K562 (cell line): ENCODE measurements at regions not wholly inside any gene's neighbourhood (a gene's known extent, or its start where the extent isn't known, plus 50 kb on each side); places are given as distances from the start of the nearest gene placed in this dataset.

Source experiments
- ATAC-seq: fragments of 200-7000 bp; cut with Tn5 transposase; 3 replicates; pipeline ENCODE4 v1.9.1; 2020; ENCODE audit warnings: moderate library complexity
- BruUV-seq: library from RNA; stranded (reverse); fragments of 400-500 nt; replicated peaks from 2 replicates; lab custom pipeline; 2021; lab: Mats Ljungman, UMichigan
- CTCF ChIA-PET: fragments of 300-600 bp; formaldehyde crosslinking; extraction: SDS; loops from one replicate; lab custom pipeline; 2021; ENCODE audit warnings: low intra/inter-chr PET ratio; lab: Yijun Ruan, JAX
- POLR2A ChIA-PET: fragments of 300-600, 350-650 bp; sonication (Branson Sonifier 250); formaldehyde crosslinking; extraction: SDS; loops from one replicate; lab custom pipeline; 2021; ENCODE audit warnings: antibody characterized with exemption, inconsistent platforms; lab: Yijun Ruan, JAX
- DNase-seq, 4 experiments: peaks; one replicate each; pipeline versions ENCODE4 v3.0.0 to v3.0.0-alpha.2; 2011 to 2018; ENCODE audit warnings: low spot score in 3 of 4, mixed read lengths in 3 of 4; ENCODE audit errors: extremely low read depth in 1 of 4
- FAIRE-seq: peaks from 2 replicates; lab custom pipeline; 2011; peaks lifted over from hg19 to GRCh38; lab: Jason Lieb, UNC
- H2AFZ ChIP-seq: 2 replicates; pipeline ENCODE4 v1.6.0; 2011; ENCODE audit warnings: low read depth, low read length, control low read depth, inconsistent platforms
- H3K27ac ChIP-seq: fragments of 200-600 bp; 3 replicates; pipeline ENCODE4 v1.8.0; 2011; ENCODE audit warnings: low read depth, mild to moderate bottlenecking, control low read depth, inconsistent platforms, low read length, moderate library complexity, mixed read lengths; ENCODE audit errors: extremely low read depth
- H3K27me3 ChIP-seq, 2 experiments: fragments of 300-600 bp in 1 of 2; 2 replicates in 1 of 2; 3 replicates in 1 of 2; pipeline versions ENCODE4 v1.6.0 to v1.8.0; 2011; ENCODE audit warnings: inconsistent platforms in 2 of 2, low read length in 2 of 2, mild to moderate bottlenecking in 1 of 2, mixed read lengths in 1 of 2, moderate library complexity in 1 of 2; ENCODE audit not compliant: control insufficient read depth in 2 of 2, insufficient read depth in 2 of 2
- H3K36me3 ChIP-seq: fragments of 300-600 bp; 3 replicates; pipeline ENCODE4 v1.8.0; 2011; ENCODE audit warnings: mild to moderate bottlenecking, low read length, inconsistent platforms; ENCODE audit not compliant: control insufficient read depth, insufficient read depth
- H3K4me1 ChIP-seq, 2 experiments: fragments of 200-600 bp in 1 of 2; replicated peaks in 1 of 2; 2 replicates in 1 of 2; 3 replicates in 1 of 2; pipeline versions ENCODE4 v1.5.1 to v1.8.0; 2011; ENCODE audit warnings: inconsistent platforms in 2 of 2, low read length in 2 of 2, mild to moderate bottlenecking in 1 of 2, mixed read lengths in 1 of 2, moderate library complexity in 1 of 2; ENCODE audit not compliant: control insufficient read depth in 2 of 2, insufficient read depth in 2 of 2
- H3K4me2 ChIP-seq: 2 replicates; pipeline ENCODE4 v1.6.1; 2011; ENCODE audit warnings: low read length, control low read depth, inconsistent platforms, mixed read lengths; ENCODE audit not compliant: insufficient read depth
- H3K4me3 ChIP-seq: fragments of 200-600 bp; sonication (generic), shearing (Covaris generic); 2 replicates; pipeline ENCODE4 v1.5.1; 2016; ENCODE audit warnings: control low read depth, inconsistent platforms
- H3K79me2 ChIP-seq: fragments of 200-600 bp; 3 replicates; pipeline ENCODE4 v1.8.0; 2011; ENCODE audit warnings: low read length, inconsistent platforms; ENCODE audit not compliant: control insufficient read depth, insufficient read depth
- H3K9ac ChIP-seq, 2 experiments: 2 replicates each; pipeline versions ENCODE4 v1.6.0 to v1.6.1; 2011; ENCODE audit warnings: low read depth in 2 of 2, low read length in 2 of 2, control low read depth in 1 of 2, inconsistent platforms in 1 of 2, mild to moderate bottlenecking in 1 of 2, mixed read lengths in 1 of 2; ENCODE audit not compliant: insufficient read depth in 1 of 2
- H3K9me1 ChIP-seq: one replicate; pipeline ENCODE4 v1.6.0; 2011; ENCODE audit warnings: inconsistent platforms, mild to moderate bottlenecking, low read length, moderate library complexity; ENCODE audit not compliant: control insufficient read depth, insufficient read depth
- H3K9me3 ChIP-seq: replicated peaks from 2 replicates; pipeline ENCODE4 v1.5.1; 2011; ENCODE audit warnings: low read depth, low read length, inconsistent platforms; ENCODE audit not compliant: control insufficient read depth, insufficient read depth
- H4K20me1 ChIP-seq: replicated peaks from 2 replicates; pipeline ENCODE4 v1.6.1; 2011; ENCODE audit warnings: low read length, inconsistent platforms, mixed read lengths; ENCODE audit not compliant: control insufficient read depth, insufficient read depth
- ELF1 ChIP-seq: fragments of 200-800 bp; sonication (Bioruptor generic); IDR thresholded peaks from 2 replicates; pipeline ENCODE4 v1.6.1; 2016; ENCODE audit warnings: missing genetic modification characterization, missing compliant biosample characterization
- FOXJ2 ChIP-seq: fragments of 200-800 bp; sonication (Bioruptor generic); IDR thresholded peaks from 2 replicates; pipeline ENCODE4 v1.6.1; 2016; ENCODE audit warnings: missing genetic modification characterization, missing compliant biosample characterization
- GTF2F1 ChIP-seq: IDR thresholded peaks from 2 replicates; pipeline ENCODE4 v1.6.1; 2011; ENCODE audit warnings: low read depth, low read length, improper control_type of control experiment
- MYC ChIP-seq, 2 experiments: fragments of 250-450 bp in 1 of 2; sonication (Bioruptor Pico) in 1 of 2; IDR thresholded peaks; 2 replicates each; pipeline versions ENCODE4 v1.5.1 to v1.6.1; 2012 to 2021; ENCODE audit warnings: low read depth in 2 of 2, borderline replicate concordance in 1 of 2, improper control_type of control experiment in 1 of 2, low read length in 1 of 2, mild to moderate bottlenecking in 1 of 2, moderate library complexity in 1 of 2
- NCOA2 ChIP-seq, 2 experiments: fragments of 450-650 bp; IDR thresholded peaks; 2 replicates each; pipeline ENCODE4 v1.6.1; 2018; ENCODE audit warnings: mild to moderate bottlenecking in 2 of 2, moderate library complexity in 1 of 2; ENCODE audit not compliant: partially characterized antibody in 2 of 2
- RAD21 ChIP-seq, 2 experiments: fragments of 250-450 bp in 1 of 2; fragments of 450-650 bp in 1 of 2; sonication (Bioruptor Pico) in 1 of 2; formaldehyde crosslinking in 1 of 2; IDR thresholded peaks in 1 of 2; conservative IDR thresholded peaks in 1 of 2; 2 replicates each; pipeline versions ENCODE4 v1.4.0 to v1.8.0; 2020 to 2022; ENCODE audit warnings: mild to moderate bottlenecking in 2 of 2, moderate library complexity in 1 of 2
- ZBTB33 ChIP-seq: sonication (generic); formaldehyde crosslinking; IDR thresholded peaks from 2 replicates; pipeline ENCODE4 v1.8.1; 2023; ENCODE audit warnings: mild to moderate bottlenecking, missing genetic modification reagents
- ZNF184 ChIP-seq: sonication (generic); formaldehyde crosslinking; IDR thresholded peaks from 2 replicates; pipeline ENCODE4 v1.5.0; 2020; ENCODE audit warnings: missing genetic modification reagents
- WGBS: fragments of 100-300 bp; shearing (Covaris generic); methylation state at CpG from one replicate; pipeline ENCODE4 v1.1.6; 2016; ENCODE audit warnings: low coverage, mixed read lengths; ENCODE audit not compliant: insufficient coverage; ENCODE audit errors: missing lambda C conversion rate; 5-methylcytosine and 5-hydroxymethylcytosine counted together
- in situ Hi-C: fragments of 300-500 bp; cut with MboI; formaldehyde crosslinking; loops from 4 replicates; pipeline ENCODE4 v1.15.0; 2018; ENCODE audit warnings: inconsistent platforms, mixed read lengths
- intact Hi-C: fragments of 100-400 bp; cut with micrococcal nuclease; formaldehyde crosslinking; loops from 2 replicates; pipeline ENCODE4 v1.14.2; 2022

GRCh38 chr2:12361506-12361905 is 355.2 kb upstream of the TRIB2 start:
- no peak; the same call in 2 of the 3 replicates for ATAC-seq
- peak in 1 of 2 experiments; percentile 50 for TF ChIP-seq NCOA2 (IDR thresholded peaks at IDR 0.05; ENCODE audit: partially characterized antibody in 2 of 2)
- TF ChIP-seq MYC (IDR thresholded peaks at IDR 0.05; ENCODE audit: low read depth, low read length) = no peak
- no peak for TF ChIP-seq MYC (CRISPR knock-in tag; IDR thresholded peaks at IDR 0.05; ENCODE audit: borderline replicate concordance, low read depth)
- peak; percentile 26; the same call in 1 of the 2 replicates for TF ChIP-seq ZBTB33 (CRISPR knock-in tag)
- TF ChIP-seq ELF1 (tag) = no peak
- TF ChIP-seq FOXJ2 = 0 out of 2 replicates have a peak, but pooled peaks have one; percentile 36
- no peak for TF ChIP-seq ZNF184
- no peak for TF ChIP-seq GTF2F1
- no peak for TF ChIP-seq RAD21 (CRISPR knock-in tag; conservative IDR thresholded peaks at IDR 0.05 in 1 of 2, IDR thresholded peaks at IDR 0.05 in 1 of 2)
- peaks cover 0 to 6% of the 10 kb centered on the region in 2 experiments; a peak in 2 of 5 replicates for H3K4me1 ChIP-seq
- no peak overlapping the region for H3K4me3 ChIP-seq
- POLR2A ChIA-PET = no interaction called here
- H3K4me2 ChIP-seq = no peak overlapping the region
- H3K27me3 ChIP-seq = no peaks in the 10 kb centered on the region
- no peaks in the 10 kb centered on the region for H4K20me1 ChIP-seq
- peak in 2 of 4 experiments; percentile 11 to 27 for DNase-seq
- no peaks in the 10 kb centered on the region for H3K9me3 ChIP-seq
- 44% methylated on average over 4 of the region's 4 CpGs for WGBS
- CTCF ChIA-PET = no interaction called here
- intact Hi-C loops = no loop called here
- in situ Hi-C loops = no loop called here
- no TSS peak for BruUV-seq
- peak overlapping the region; percentile 61; the same call in 1 of the 2 replicates for H2AFZ ChIP-seq
- no peaks in the 10 kb centered on the region for H3K79me2 ChIP-seq
- no peaks in the 10 kb centered on the region; the same call in 2 of the 3 replicates for H3K36me3 ChIP-seq
- no peak overlapping the region for H3K27ac ChIP-seq
- H3K9me1 ChIP-seq = no peaks in the 10 kb centered on the region
- H3K9ac ChIP-seq = no peak overlapping the region
- FAIRE-seq = no peak
